ENCODE measurements at regions not wholly inside any gene's neighbourhood (a gene's known extent, or its start where the extent isn't known, plus 50 kb on each side); places are given as distances from the start of the nearest gene placed in this dataset.
"Not testable (repeated sequence)": the region's sequence is repeated elsewhere in the genome, so short reads cannot be mapped to it uniquely, and the experiment has no call there.

- no peak for DNase-seq
Measured at GRCh38 chr2:167843217-167843616, 404.2 kb downstream of the STK39 start.

GRCh38 chr2:167842047-167842446 is 405.3 kb downstream of the STK39 start:
- peak; percentile 22 for DNase-seq

GRCh38 chr2:167835290-167835689 is 412.1 kb downstream of the STK39 start:
- DNase-seq = not testable (repeated sequence)

- no peak for DNase-seq
Measured at GRCh38 chr2:167834707-167835106, 412.7 kb downstream of the STK39 start.

GRCh38 chr2:167833294-167833693 is 414.1 kb downstream of the STK39 start:
- no peak for DNase-seq

- no peak for DNase-seq
Measured at GRCh38 chr2:167832868-167833287, 414.5 kb downstream of the STK39 start.

- no peak for DNase-seq
Measured at GRCh38 chr2:167827352-167828097, 419.9 kb downstream of the STK39 start.

- DNase-seq = no peak
Measured at GRCh38 chr2:167826906-167827305, 420.5 kb downstream of the STK39 start.

GRCh38 chr2:167825664-167826063 is 421.7 kb downstream of the STK39 start:
- no peak for DNase-seq

- no peak for DNase-seq
Measured at GRCh38 chr2:167822690-167823465, 424.5 kb downstream of the STK39 start.

GRCh38 chr2:167820488-167820887 is 426.9 kb downstream of the STK39 start:
- DNase-seq = no peak

GRCh38 chr2:167818521-167818920 is 428.9 kb downstream of the STK39 start:
- DNase-seq = no peak

- no peak for DNase-seq
Measured at GRCh38 chr2:167817908-167818307, 429.5 kb downstream of the STK39 start.

- DNase-seq = no peak
Measured at GRCh38 chr2:167817422-167817821, 430.0 kb downstream of the STK39 start.

GRCh38 chr2:167816874-167817290 is 430.5 kb downstream of the STK39 start:
- no peak for DNase-seq

GRCh38 chr2:167814881-167815718 is 432.3 kb downstream of the STK39 start:
- no peak for DNase-seq

GRCh38 chr2:167814482-167814880 is 432.9 kb downstream of the STK39 start:
- not testable (repeated sequence) for DNase-seq

GRCh38 chr2:167809799-167810198 is 437.6 kb downstream of the STK39 start:
- DNase-seq = not testable (repeated sequence)

GRCh38 chr2:167803449-167803988 is 443.9 kb downstream of the STK39 start:
- DNase-seq = no peak

- no peak for DNase-seq
Measured at GRCh38 chr2:167794554-167795255, 452.7 kb downstream of the STK39 start.

- no peak for DNase-seq
Measured at GRCh38 chr2:167793725-167794124, 453.7 kb downstream of the STK39 start.

GRCh38 chr2:167792126-167792525 is 455.3 kb downstream of the STK39 start:
- no peak for DNase-seq

Measured in OCI-M1 (cell line).